H1 (cell line): ENCODE measurements at regions not wholly inside any gene's neighbourhood (a gene's known extent, or its start where the extent isn't known, plus 50 kb on each side); places are given as distances from the start of the nearest gene placed in this dataset.

Source experiments
- CTCF ChIA-PET: fragments of 300-600 bp; sonication (Branson Sonifier 250); formaldehyde crosslinking; loops from one replicate; lab custom pipeline; 2021; ENCODE audit not compliant: partially characterized antibody; lab: Charles Lee
- POLR2A ChIA-PET: fragments of 300-600 bp; sonication (Branson Sonifier 250); formaldehyde crosslinking; loops from one replicate; lab custom pipeline; 2021; ENCODE audit warnings: inconsistent platforms; ENCODE audit not compliant: partially characterized antibody; lab: Charles Lee
- DNase-seq, 2 experiments: peaks; one replicate each; pipeline versions ENCODE4 v3.0.0 to v3.0.0-alpha.2; 2010 to 2022; ENCODE audit warnings: low spot score in 2 of 2, low read depth in 1 of 2, mixed read lengths in 1 of 2
- FAIRE-seq: peaks from 2 replicates; lab custom pipeline; 2011; peaks lifted over from hg19 to GRCh38; lab: Jason Lieb, UNC
- H2AFZ ChIP-seq: 2 replicates; pipeline ENCODE4 v1.8.1; 2012; ENCODE audit warnings: low read length, inconsistent platforms
- H2AK5ac ChIP-seq: 2 replicates; pipeline ENCODE4 v1.6.1; 2013; ENCODE audit warnings: low read depth, low read length
- H2BK120ac ChIP-seq: replicated peaks from 2 replicates; pipeline ENCODE3; 2013; ENCODE audit warnings: low read depth, low read length, inconsistent platforms
- H2BK12ac ChIP-seq: 2 replicates; pipeline ENCODE4 v1.6.1; 2013; ENCODE audit warnings: low read depth, low read length
- H2BK15ac ChIP-seq: 2 replicates; pipeline ENCODE4 v1.6.1; 2013; ENCODE audit warnings: low read length
- H2BK20ac ChIP-seq: 2 replicates; pipeline ENCODE4 v1.6.1; 2013; ENCODE audit warnings: low read length
- H2BK5ac ChIP-seq: 2 replicates; pipeline ENCODE4 v1.6.1; 2013; ENCODE audit warnings: low read depth, low read length
- H3K14ac ChIP-seq: 2 replicates; pipeline ENCODE4 v1.6.1; 2013; ENCODE audit warnings: inconsistent platforms; ENCODE audit not compliant: insufficient read length
- H3K18ac ChIP-seq: 2 replicates; pipeline ENCODE4 v1.6.1; 2013; ENCODE audit warnings: low read length; ENCODE audit errors: extremely low read depth
- H3K23ac ChIP-seq: 2 replicates; pipeline ENCODE4 v1.6.1; 2013; ENCODE audit warnings: inconsistent platforms; ENCODE audit not compliant: insufficient read length
- H3K23me2 ChIP-seq: 2 replicates; pipeline ENCODE4 v1.6.1; 2013; ENCODE audit warnings: low read depth, low read length
- H3K27ac ChIP-seq: 2 replicates; pipeline ENCODE4 v1.6.1; 2011; ENCODE audit warnings: low read depth, low read length, inconsistent platforms
- H3K27me3 ChIP-seq, 4 experiments: replicated peaks in 1 of 4; 1 replicate in 1 of 4; 2 replicates in 3 of 4; pipeline versions ENCODE4 v1.6.1 to v1.8.1; 2011 to 2013; ENCODE audit warnings: low read length in 3 of 4, mild to moderate bottlenecking in 3 of 4, inconsistent platforms in 2 of 4, mixed read lengths in 2 of 4, moderate library complexity in 1 of 4; ENCODE audit not compliant: control insufficient read depth in 3 of 4, insufficient read depth in 3 of 4; ENCODE audit errors: extremely low read depth in 1 of 4
- H3K36me3 ChIP-seq, 4 experiments: 2 replicates each; pipeline versions ENCODE4 v1.6.1 to v1.8.1; 2011 to 2013; ENCODE audit warnings: mild to moderate bottlenecking in 4 of 4, low read length in 3 of 4, moderate library complexity in 2 of 4, control low read depth in 1 of 4, inconsistent platforms in 1 of 4; ENCODE audit not compliant: insufficient read depth in 4 of 4, control insufficient read depth in 2 of 4
- H3K4ac ChIP-seq: replicated peaks from 2 replicates; pipeline ENCODE3; 2013; ENCODE audit warnings: low read length, low read depth, mixed read lengths, inconsistent platforms; ENCODE audit not compliant: insufficient read length
- H3K4me1 ChIP-seq, 4 experiments: replicated peaks in 1 of 4; 1 replicate in 1 of 4; 2 replicates in 3 of 4; pipeline versions ENCODE4 v1.6.1 to v1.8.1; 2011 to 2013; ENCODE audit warnings: low read length in 3 of 4, inconsistent platforms in 2 of 4, mixed read lengths in 1 of 4; ENCODE audit not compliant: insufficient read depth in 4 of 4, control insufficient read depth in 3 of 4
- H3K4me2 ChIP-seq, 2 experiments: 2 replicates each; pipeline versions ENCODE4 v1.6.1 to v1.8.1; 2011 to 2013; ENCODE audit warnings: low read depth in 2 of 2, low read length in 2 of 2, control low read depth in 1 of 2, inconsistent platforms in 1 of 2, mild to moderate bottlenecking in 1 of 2; ENCODE audit not compliant: insufficient read depth in 1 of 2
- H3K4me3 ChIP-seq, 4 experiments: fragments of 200-600, 300-600 bp in 1 of 4; sonication (generic), shearing (Covaris generic), sonication (Bioruptor Twin) in 1 of 4; 2 replicates each; pipeline versions ENCODE4 v1.5.1 to v1.8.1; 2011 to 2016; ENCODE audit warnings: low read length in 4 of 4, low read depth in 3 of 4, control low read depth in 2 of 4, inconsistent platforms in 2 of 4, mild to moderate bottlenecking in 2 of 4, mixed read lengths in 1 of 4, moderate library complexity in 1 of 4; ENCODE audit not compliant: insufficient read depth in 2 of 4; ENCODE audit errors: extremely low read depth in 1 of 4
- H3K56ac ChIP-seq: replicated peaks from 2 replicates; pipeline ENCODE3; 2013; ENCODE audit warnings: low read depth, mild to moderate bottlenecking, mixed read lengths, low read length, inconsistent platforms; ENCODE audit not compliant: insufficient read length
- H3K79me1 ChIP-seq: 2 replicates; pipeline ENCODE4 v1.6.1; 2013; ENCODE audit warnings: low read depth, low read length, control low read depth
- H3K79me2 ChIP-seq, 2 experiments: 2 replicates each; pipeline versions ENCODE4 v1.6.1 to v1.8.1; 2012 to 2013; ENCODE audit warnings: low read length in 2 of 2, mild to moderate bottlenecking in 2 of 2, inconsistent platforms in 1 of 2; ENCODE audit not compliant: insufficient read depth in 2 of 2, control insufficient read depth in 1 of 2
- H3K9ac ChIP-seq, 4 experiments: replicated peaks in 1 of 4; 1 replicate in 1 of 4; 2 replicates in 3 of 4; pipeline versions ENCODE4 v1.6.1 to v1.8.1; 2011 to 2013; ENCODE audit warnings: low read depth in 3 of 4, low read length in 3 of 4, control low read depth in 2 of 4, mild to moderate bottlenecking in 2 of 4, moderate library complexity in 2 of 4, inconsistent platforms in 1 of 4; ENCODE audit errors: extremely low read depth in 1 of 4
- H3K9me3 ChIP-seq, 2 experiments: 2 replicates each; pipeline versions ENCODE4 v1.6.1 to v1.8.1; 2012 to 2013; ENCODE audit warnings: mild to moderate bottlenecking in 2 of 2, moderate library complexity in 2 of 2, control low read depth in 1 of 2, inconsistent platforms in 1 of 2, low read depth in 1 of 2, low read length in 1 of 2, mixed read lengths in 1 of 2; ENCODE audit not compliant: insufficient read depth in 2 of 2
- H4K20me1 ChIP-seq, 2 experiments: replicated peaks in 1 of 2; 2 replicates each; pipeline versions ENCODE3 to v1.8.1; 2011 to 2013; ENCODE audit warnings: inconsistent platforms in 2 of 2, low read length in 2 of 2, mild to moderate bottlenecking in 1 of 2; ENCODE audit not compliant: insufficient read depth in 2 of 2, control insufficient read depth in 1 of 2
- H4K5ac ChIP-seq: 2 replicates; pipeline ENCODE4 v1.6.1; 2013; ENCODE audit warnings: low read length, low read depth, mixed read lengths, inconsistent platforms; ENCODE audit not compliant: insufficient read length
- H4K8ac ChIP-seq: 2 replicates; pipeline ENCODE4 v1.8.0; 2013; ENCODE audit warnings: mild to moderate bottlenecking, moderate library complexity, low read length, inconsistent platforms; ENCODE audit not compliant: insufficient read depth; ENCODE audit errors: extremely low read depth
- H4K91ac ChIP-seq: replicated peaks from 2 replicates; pipeline ENCODE3; 2013; ENCODE audit warnings: low read length, mixed read lengths, inconsistent platforms; ENCODE audit not compliant: insufficient read length
- CREB1 ChIP-seq: IDR thresholded peaks from 2 replicates; pipeline ENCODE4 v1.6.1; 2012; ENCODE audit warnings: inconsistent platforms
- EZH2 ChIP-seq: fragments of 200-600 bp; sonication (generic); IDR thresholded peaks from 2 replicates; pipeline ENCODE4 v1.7.1; 2012; ENCODE audit warnings: low read depth, mild to moderate bottlenecking, moderate library complexity, low read length, inconsistent platforms; ENCODE audit not compliant: severe bottlenecking
- KDM1A ChIP-seq: fragments of 200-600, 300-600 bp; sonication (generic); IDR thresholded peaks from 2 replicates; pipeline ENCODE4 v1.7.1; 2016; ENCODE audit warnings: mild to moderate bottlenecking, low read length, borderline replicate concordance
- NANOG ChIP-seq: IDR thresholded peaks from 2 replicates; pipeline ENCODE4 v1.6.1; 2011; ENCODE audit warnings: low read length, low read depth, mild to moderate bottlenecking, inconsistent platforms; ENCODE audit not compliant: insufficient read depth, poor library complexity, severe bottlenecking
- POU5F1 ChIP-seq: IDR thresholded peaks from 2 replicates; pipeline ENCODE4 v1.6.1; 2011; ENCODE audit warnings: low read depth, mild to moderate bottlenecking, low read length, moderate library complexity
- SP2 ChIP-seq: IDR thresholded peaks from 2 replicates; pipeline ENCODE4 v1.6.1; 2012; ENCODE audit warnings: mild to moderate bottlenecking, low read length, inconsistent platforms
- SUZ12 ChIP-seq: fragments of 200-600 bp; sonication (generic); IDR thresholded peaks from 2 replicates; pipeline ENCODE4 v1.6.1; 2012; ENCODE audit warnings: mild to moderate bottlenecking, inconsistent platforms, low read length, moderate library complexity, mixed read lengths
- TEAD4 ChIP-seq: IDR thresholded peaks from 2 replicates; pipeline ENCODE4 v1.6.1; 2012; ENCODE audit warnings: low read depth, low read length, inconsistent platforms, mixed read lengths
- YY1 ChIP-seq: IDR thresholded peaks from 2 replicates; pipeline ENCODE4 v1.6.1; 2011; ENCODE audit warnings: low read depth, mild to moderate bottlenecking, low read length
- WGBS, 2 experiments: shearing (Covaris generic) in 1 of 2; methylation state at CpG; one replicate each; pipeline versions ENCODE4 v1.1.6 to v1.1.7; 2013 to 2015; ENCODE audit warnings: low lambda C conversion rate in 2 of 2, mixed read lengths in 2 of 2, inconsistent platforms in 1 of 2, low coverage in 1 of 2, missing lambda C conversion rate in 1 of 2; ENCODE audit not compliant: insufficient replicate concordance in 2 of 2, insufficient coverage in 1 of 2, insufficient read length in 1 of 2; ENCODE audit errors: extremely low coverage in 1 of 2, missing lambda C conversion rate in 1 of 2; 5-methylcytosine and 5-hydroxymethylcytosine counted together

GRCh38 chr2:23297112-23297511, 87.9 kb upstream of the KLHL29 start:
- H3K4me3 ChIP-seq: no peak overlapping the region
- FAIRE-seq (no peak), DNase-seq (no peak)
- H2BK20ac ChIP-seq: no peak overlapping the region
- H3K36me3 ChIP-seq: no peaks in the 10 kb centered on the region
- no peak overlapping the region for H2BK15ac ChIP-seq
- H3K27ac ChIP-seq: no peak overlapping the region
- H3K23me2 ChIP-seq: no peaks in the 10 kb centered on the region
- no peak overlapping the region for H3K9ac ChIP-seq
- 76% methylated on average over 3 of the region's 3 CpGs; no CpG with 5 or more reads in 1 of the 2 experiments for WGBS, 2 experiments
- no peak overlapping the region for H4K8ac ChIP-seq
- H4K20me1 ChIP-seq: no peaks in the 10 kb centered on the region
- H2BK12ac ChIP-seq: no peak overlapping the region
- no peak overlapping the region for H3K23ac ChIP-seq
- H3K27me3 ChIP-seq: 0 out of 7 replicates have a peak, but pooled peaks cover 0 to 2% (median 0%) of the 10 kb centered on the region in 4 experiments
- no peak overlapping the region for H3K56ac ChIP-seq
- ChIA-PET CTCF (interaction anchor here (0.8 to 3.5 kb wide), 6 partner anchors 8 to 393 kb away, joined by 3 to 28 read pairs (median 3); no protein-coding TSS in a partner anchor), POLR2A (no interaction called here)
- H2AK5ac ChIP-seq: no peak overlapping the region
- no peak overlapping the region for H2BK5ac ChIP-seq
- no peak overlapping the region for H3K4me2 ChIP-seq
- H2AFZ ChIP-seq: no peak overlapping the region
- H3K79me1 ChIP-seq: no peaks in the 10 kb centered on the region
- no peak overlapping the region for H3K4ac ChIP-seq
- H3K9me3 ChIP-seq: no peaks in the 10 kb centered on the region
- no peak overlapping the region for H4K91ac ChIP-seq
- H3K14ac ChIP-seq: no peak overlapping the region
- H3K79me2 ChIP-seq: no peaks in the 10 kb centered on the region
- H4K5ac ChIP-seq: no peak overlapping the region
- no peak overlapping the region for H2BK120ac ChIP-seq
- no peaks in the 10 kb centered on the region for H3K4me1 ChIP-seq
- H3K18ac ChIP-seq: no peak overlapping the region
- no peak for TF ChIP-seq YY1
- TF ChIP-seq POU5F1: no peak
- TF ChIP-seq NANOG: no peak
- no peak for TF ChIP-seq TEAD4
- no peak for TF ChIP-seq SP2
- TF ChIP-seq CREB1: no peak
- no peak for TF ChIP-seq SUZ12
- TF ChIP-seq EZH2: no peak
- TF ChIP-seq KDM1A: no peak
